Ishikawa (cell line): ENCODE measurements at regions not wholly inside any gene's neighbourhood (a gene's known extent, or its start where the extent isn't known, plus 50 kb on each side); places are given as distances from the start of the nearest gene placed in this dataset.

Source experiments
- CREB1 ChIP-seq: IDR thresholded peaks from 2 replicates; pipeline ENCODE4 v1.6.1; 2012; ENCODE audit warnings: low read depth
- EGR1 ChIP-seq: IDR thresholded peaks from 2 replicates; pipeline ENCODE4 v1.6.1; 2012
- EP300 ChIP-seq: IDR thresholded peaks from 2 replicates; pipeline ENCODE4 v1.6.1; 2012; ENCODE audit warnings: borderline replicate concordance
- FOXM1 ChIP-seq: IDR thresholded peaks from 2 replicates; pipeline ENCODE4 v1.6.1; 2012; ENCODE audit warnings: low read depth, borderline replicate concordance
- NFIC ChIP-seq: IDR thresholded peaks from 2 replicates; pipeline ENCODE4 v1.6.1; 2012
- RAD21 ChIP-seq: IDR thresholded peaks from 2 replicates; pipeline ENCODE4 v1.6.1; 2012; ENCODE audit warnings: low read depth
- REST ChIP-seq: IDR thresholded peaks from 2 replicates; pipeline ENCODE4 v1.6.1; 2012; ENCODE audit warnings: low read depth, mild to moderate bottlenecking
- TAF1 ChIP-seq: IDR thresholded peaks from 2 replicates; pipeline ENCODE4 v1.6.1; 2012; ENCODE audit warnings: low read depth, mild to moderate bottlenecking
- TCF12 ChIP-seq: IDR thresholded peaks from 2 replicates; pipeline ENCODE4 v1.6.1; 2012; ENCODE audit warnings: low read depth
- TEAD4 ChIP-seq: IDR thresholded peaks from 2 replicates; pipeline ENCODE4 v1.6.1; 2012
- YY1 ChIP-seq: IDR thresholded peaks from 2 replicates; pipeline ENCODE4 v1.6.1; 2012; ENCODE audit warnings: low read depth
- ZBTB7A ChIP-seq: IDR thresholded peaks from 2 replicates; pipeline ENCODE4 v1.6.1; 2012; ENCODE audit warnings: low read depth
- TF ChIP-seq, protein P1 (sequence below): IDR thresholded peaks from 2 replicates; pipeline ENCODE4 v1.6.1; 2012

GRCh38 chr2:200028998-200029397 is 73.6 kb downstream of the MAIP1 start:
- TF ChIP-seq EGR1 (no peak), EP300 (no peak), ZBTB7A (no peak), YY1 (no peak), TEAD4 (no peak), REST (no peak), TCF12 (no peak), TAF1 (no peak), RAD21 (no peak), CREB1 (no peak), NFIC (no peak), FOXM1 (no peak)
- TF ChIP-seq, protein P1, sequence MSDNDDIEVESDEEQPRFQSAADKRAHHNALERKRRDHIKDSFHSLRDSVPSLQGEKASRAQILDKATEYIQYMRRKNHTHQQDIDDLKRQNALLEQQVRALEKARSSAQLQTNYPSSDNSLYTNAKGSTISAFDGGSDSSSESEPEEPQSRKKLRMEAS, result no peak
